Epithelial cell of proximal tubule (primary cell): ENCODE measurements at regions not wholly inside any gene's neighbourhood (a gene's known extent, or its start where the extent isn't known, plus 50 kb on each side); places are given as distances from the start of the nearest gene placed in this dataset.

Experiments used
- DNase-seq: peaks from one replicate; pipeline ENCODE4 v3.0.0-alpha.2; 2011; ENCODE audit warnings: low read depth
- H3K4me3 ChIP-seq: 2 replicates; pipeline ENCODE4 v1.5.1; 2011; ENCODE audit warnings: low read depth, mild to moderate bottlenecking, low read length
- TF ChIP-seq, protein P1 (sequence below): conservative IDR thresholded peaks from 2 replicates; pipeline ENCODE4 v1.5.1; 2012; ENCODE audit warnings: low read depth, mild to moderate bottlenecking, low read length

DNA sequence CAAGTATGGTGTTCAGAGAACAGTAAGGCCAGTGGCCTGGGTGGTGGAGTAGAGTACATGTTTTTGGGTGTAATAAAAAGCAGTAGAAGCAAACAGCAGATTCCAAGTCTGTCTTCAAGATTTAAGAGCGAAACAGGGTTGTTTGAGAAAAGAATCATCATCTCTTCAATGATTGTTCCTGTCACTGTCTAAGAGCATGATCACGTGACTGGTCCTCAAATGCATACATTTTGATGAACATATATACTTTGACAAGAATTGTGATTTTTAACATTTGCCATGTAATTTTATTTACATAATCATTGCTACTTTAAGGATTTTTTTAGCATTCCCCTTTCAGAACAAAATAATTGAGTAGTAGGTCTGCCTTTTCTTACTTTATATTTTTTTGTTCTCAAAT lies 252.6 kb upstream of the GPR101 start:
- TF ChIP-seq, protein P1, sequence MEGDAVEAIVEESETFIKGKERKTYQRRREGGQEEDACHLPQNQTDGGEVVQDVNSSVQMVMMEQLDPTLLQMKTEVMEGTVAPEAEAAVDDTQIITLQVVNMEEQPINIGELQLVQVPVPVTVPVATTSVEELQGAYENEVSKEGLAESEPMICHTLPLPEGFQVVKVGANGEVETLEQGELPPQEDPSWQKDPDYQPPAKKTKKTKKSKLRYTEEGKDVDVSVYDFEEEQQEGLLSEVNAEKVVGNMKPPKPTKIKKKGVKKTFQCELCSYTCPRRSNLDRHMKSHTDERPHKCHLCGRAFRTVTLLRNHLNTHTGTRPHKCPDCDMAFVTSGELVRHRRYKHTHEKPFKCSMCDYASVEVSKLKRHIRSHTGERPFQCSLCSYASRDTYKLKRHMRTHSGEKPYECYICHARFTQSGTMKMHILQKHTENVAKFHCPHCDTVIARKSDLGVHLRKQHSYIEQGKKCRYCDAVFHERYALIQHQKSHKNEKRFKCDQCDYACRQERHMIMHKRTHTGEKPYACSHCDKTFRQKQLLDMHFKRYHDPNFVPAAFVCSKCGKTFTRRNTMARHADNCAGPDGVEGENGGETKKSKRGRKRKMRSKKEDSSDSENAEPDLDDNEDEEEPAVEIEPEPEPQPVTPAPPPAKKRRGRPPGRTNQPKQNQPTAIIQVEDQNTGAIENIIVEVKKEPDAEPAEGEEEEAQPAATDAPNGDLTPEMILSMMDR = no peak
- no peak for DNase-seq
- H3K4me3 ChIP-seq = no peak overlapping the region

DNA sequence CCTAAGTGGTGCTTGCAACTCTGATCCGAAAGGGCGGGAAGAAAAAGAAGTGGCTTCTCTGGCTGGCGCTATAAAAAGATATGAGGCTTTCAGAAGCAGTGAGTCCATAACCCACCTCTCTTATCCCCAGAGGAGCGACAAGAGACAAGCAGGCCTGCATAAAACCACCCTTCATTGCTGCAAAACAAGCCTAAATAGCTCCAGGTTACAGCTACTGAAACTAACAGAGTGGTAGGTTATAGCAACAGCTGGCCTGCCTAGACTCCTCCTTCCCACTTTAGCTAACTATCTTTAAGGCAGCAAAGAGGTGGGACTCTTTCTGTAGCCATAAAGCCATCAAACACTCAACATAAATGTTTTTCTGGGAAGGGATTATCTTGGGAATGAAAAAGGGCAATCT lies 245.0 kb upstream of the GPR101 start:
- TF ChIP-seq, protein P1 = no peak
- H3K4me3 ChIP-seq = no peak overlapping the region
- no peak for DNase-seq

DNA sequence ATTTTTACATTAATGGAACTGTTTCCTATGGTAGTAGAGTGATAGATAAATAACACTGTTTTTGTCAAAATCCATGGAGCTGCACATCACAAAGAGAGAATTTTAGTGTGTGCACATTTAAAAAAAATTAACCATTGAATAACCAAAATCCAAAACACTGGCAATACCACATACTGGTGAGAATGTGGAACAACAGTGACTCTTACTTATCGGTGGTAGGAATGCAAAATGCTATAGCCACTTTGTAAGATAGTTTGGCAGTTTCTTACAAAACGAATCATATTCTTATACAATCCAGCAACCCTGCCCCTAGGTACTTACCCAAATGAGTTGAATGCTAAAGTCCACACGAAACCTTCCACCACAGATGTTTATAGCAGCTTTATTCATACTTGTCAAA lies 229.6 kb upstream of the GPR101 start:
- TF ChIP-seq, protein P1 = no peak
- H3K4me3 ChIP-seq = no peak overlapping the region
- DNase-seq = no peak

DNA sequence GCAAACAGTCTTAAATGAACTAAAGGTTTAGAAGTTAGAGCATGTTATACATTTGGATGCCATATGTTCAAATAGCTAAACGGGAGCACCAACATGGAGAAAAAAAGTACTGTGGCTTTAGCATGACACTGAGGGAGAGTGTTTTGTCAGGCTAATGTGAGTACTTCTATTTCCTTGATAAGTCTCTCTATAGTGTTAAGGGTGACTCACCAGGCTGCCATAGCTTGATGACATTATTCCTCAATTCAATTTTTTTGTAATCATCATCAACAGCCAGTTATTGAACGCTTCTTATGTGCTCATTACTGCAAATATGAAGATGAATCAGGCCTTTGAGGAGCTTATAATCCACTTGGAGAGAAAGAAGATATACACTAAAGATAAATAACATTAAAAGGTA lies 211.4 kb upstream of the GPR101 start:
- TF ChIP-seq, protein P1 = no peak
- H3K4me3 ChIP-seq = no peak overlapping the region
- no peak for DNase-seq

DNA sequence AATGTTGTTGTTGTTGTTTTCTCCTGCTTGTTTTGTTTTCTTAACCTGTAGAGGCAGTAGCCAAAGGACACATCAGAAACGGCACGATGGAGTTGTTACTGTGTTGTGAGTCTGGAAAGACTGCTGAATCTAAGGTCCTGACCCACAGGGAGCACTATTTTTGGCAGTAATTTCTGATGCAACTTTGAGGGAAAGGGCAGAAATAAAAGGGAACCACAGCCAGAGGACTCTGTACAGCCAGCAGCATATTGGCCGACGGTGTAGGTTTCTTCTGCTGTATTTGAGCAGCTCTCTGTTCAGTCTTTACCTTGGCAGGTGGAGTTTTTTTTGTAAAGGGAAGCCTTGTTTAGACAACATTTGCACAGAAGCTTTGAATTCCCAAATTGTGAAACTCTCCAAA lies 203.0 kb upstream of the GPR101 start:
- no peak for DNase-seq
- H3K4me3 ChIP-seq = no peak overlapping the region
- TF ChIP-seq, protein P1 = no peak

DNA sequence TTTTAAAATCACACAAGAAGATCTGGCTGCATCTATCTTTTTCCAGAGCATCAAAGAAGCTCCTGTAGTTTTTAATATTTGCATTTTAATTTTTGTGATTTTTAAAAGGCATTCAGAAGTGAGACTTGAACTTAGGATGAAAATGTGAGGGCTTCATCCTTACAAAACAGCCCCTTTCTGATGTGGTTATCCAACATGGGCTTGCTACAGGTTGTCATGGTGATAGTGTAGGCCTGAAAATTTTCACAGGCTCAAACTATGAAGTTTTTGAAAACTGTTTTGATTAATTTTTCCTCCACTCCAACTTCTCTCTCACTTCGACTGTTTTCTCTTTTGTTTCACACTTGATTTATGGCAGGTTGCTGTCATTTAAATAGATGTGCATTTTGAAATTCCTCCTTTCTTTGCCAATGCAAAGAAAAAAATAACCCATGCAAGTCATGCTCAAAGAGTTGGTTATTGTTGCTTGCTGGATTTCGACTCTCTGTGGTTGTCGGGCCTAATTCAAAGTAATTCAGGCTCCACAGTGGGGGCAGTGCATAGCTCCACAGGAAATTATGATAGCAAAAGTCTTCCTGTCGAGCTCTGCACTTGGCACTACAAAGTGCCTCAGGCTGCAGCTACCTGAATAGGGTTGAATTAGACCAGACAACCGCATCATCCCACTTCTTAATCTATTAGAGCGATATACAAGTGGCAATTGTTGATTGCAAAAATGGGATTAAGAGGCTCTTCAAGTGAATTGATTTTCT lies 201.0 kb upstream of the GPR101 start:
- no peak for DNase-seq
- TF ChIP-seq, protein P1 = no peak
- H3K4me3 ChIP-seq = no peak overlapping the region

DNA sequence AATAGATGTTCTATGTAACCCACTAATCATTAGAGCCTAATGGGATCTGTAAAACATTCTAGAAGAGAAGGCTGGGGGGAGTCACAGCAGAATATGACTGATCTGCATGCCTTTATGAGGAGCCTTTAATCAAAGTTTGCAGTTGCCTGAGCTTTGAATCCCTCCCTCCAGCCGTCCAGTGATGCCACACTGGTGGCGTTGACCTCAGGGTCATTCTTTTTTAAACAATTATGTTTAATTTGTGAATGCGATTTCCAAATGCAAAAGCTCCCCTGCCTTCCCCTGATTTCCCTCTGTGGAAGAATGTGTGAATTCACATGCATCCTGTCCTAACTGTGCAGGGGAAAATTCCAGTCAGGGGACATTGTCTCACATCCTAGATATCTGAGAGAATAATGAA lies 199.7 kb upstream of the GPR101 start:
- no peak for DNase-seq
- TF ChIP-seq, protein P1 = no peak
- H3K4me3 ChIP-seq = no peak overlapping the region
